Effector memory CD8-positive, alpha-beta T cell (primary cell): ENCODE measurements at regions not wholly inside any gene's neighbourhood (a gene's known extent, or its start where the extent isn't known, plus 50 kb on each side); places are given as distances from the start of the nearest gene placed in this dataset.

Experiments
- ATAC-seq: fragments of 150-1000 bp; cut with Tn5 transposase; replicated peaks from 2 replicates; pipeline ENCODE4 v1.10.0; 2021; ENCODE audit warnings: mild to moderate bottlenecking, moderate library complexity
- DNase-seq, 3 experiments: peaks; one replicate each; pipeline ENCODE4 v3.0.0; 2021
- H3K27ac Mint-ChIP-seq, 2 donors: one replicate each; pipeline ENCODE4 v1.8.0; 2022; ENCODE audit warnings: mild to moderate bottlenecking in 2 of 2, mixed read lengths in 2 of 2, moderate library complexity in 2 of 2
- H3K27me3 Mint-ChIP-seq, 2 donors: one replicate each; pipeline ENCODE4 v1.8.0; 2022; ENCODE audit warnings: mixed read lengths in 2 of 2
- H3K36me3 Mint-ChIP-seq: one replicate; pipeline ENCODE4 v1.8.0; 2022; ENCODE audit warnings: mild to moderate bottlenecking, moderate library complexity, mixed read lengths; ENCODE audit not compliant: insufficient read depth
- H3K4me1 Mint-ChIP-seq, 2 donors: one replicate each; pipeline ENCODE4 v1.8.0; 2022; ENCODE audit warnings: low read depth in 2 of 2, mixed read lengths in 2 of 2
- H3K4me3 Mint-ChIP-seq, 2 donors: one replicate each; pipeline ENCODE4 v1.8.0; 2022; ENCODE audit warnings: mild to moderate bottlenecking in 2 of 2, mixed read lengths in 2 of 2, moderate library complexity in 2 of 2
- H3K9me3 Mint-ChIP-seq, 2 donors: one replicate each; pipeline ENCODE4 v1.8.0; 2022; ENCODE audit warnings: mixed read lengths in 2 of 2

GRCh38 chr4:31549256-31549655 is 829.1 kb downstream of the PCDH7 start:
- Mint-ChIP-seq H3K4me3 (no peak overlapping the region), H3K9me3 (peaks cover 0 to 2% of the 10 kb centered on the region in 2 donors), H3K27me3 (no peaks in the 10 kb centered on the region), H3K36me3 (no peaks in the 10 kb centered on the region), H3K27ac (no peak overlapping the region), H3K4me1 (no peaks in the 10 kb centered on the region)
- no peak for ATAC-seq
- DNase-seq, result no peak

- ATAC-seq (no peak), DNase-seq (no peak)
- Mint-ChIP-seq H3K27me3 (no peaks in the 10 kb centered on the region), H3K27ac (no peak overlapping the region), H3K4me1 (no peaks in the 10 kb centered on the region), H3K36me3 (no peaks in the 10 kb centered on the region), H3K9me3 (peaks cover 4 to 7% of the 10 kb centered on the region in 2 donors), H3K4me3 (no peak overlapping the region)
These were observed 837.3 kb downstream of the PCDH7 start for GRCh38 chr4:31557437-31557836.

DNA sequence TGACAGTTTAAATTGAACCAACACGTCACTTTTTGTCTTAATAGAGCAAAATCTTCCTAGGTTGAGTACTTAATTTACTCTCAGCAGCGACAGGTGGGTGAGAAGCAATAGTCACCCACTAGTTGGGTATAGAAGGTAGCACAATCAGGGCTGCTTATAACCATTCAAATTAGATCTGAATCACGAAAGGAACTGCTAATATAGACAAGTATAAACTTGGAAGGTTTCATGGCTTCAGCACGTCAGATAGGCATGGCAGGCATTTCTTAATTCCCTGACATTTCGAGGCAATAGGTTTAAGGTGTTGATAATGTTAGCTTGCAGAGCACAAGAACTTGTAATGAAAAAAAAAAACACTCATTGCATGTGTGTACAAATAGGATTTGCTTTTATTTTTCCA is 853.4 kb downstream of the PCDH7 start:
- H3K9me3 Mint-ChIP-seq, result peaks cover 0 to 9% of the 10 kb centered on the region in 2 donors
- H3K27me3 Mint-ChIP-seq, result no peaks in the 10 kb centered on the region
- no peak for DNase-seq
- no peak overlapping the region for H3K27ac Mint-ChIP-seq
- no peak for ATAC-seq
- H3K4me3 Mint-ChIP-seq, result no peak overlapping the region
- H3K4me1 Mint-ChIP-seq, result no peaks in the 10 kb centered on the region
- H3K36me3 Mint-ChIP-seq, result no peaks in the 10 kb centered on the region

DNA sequence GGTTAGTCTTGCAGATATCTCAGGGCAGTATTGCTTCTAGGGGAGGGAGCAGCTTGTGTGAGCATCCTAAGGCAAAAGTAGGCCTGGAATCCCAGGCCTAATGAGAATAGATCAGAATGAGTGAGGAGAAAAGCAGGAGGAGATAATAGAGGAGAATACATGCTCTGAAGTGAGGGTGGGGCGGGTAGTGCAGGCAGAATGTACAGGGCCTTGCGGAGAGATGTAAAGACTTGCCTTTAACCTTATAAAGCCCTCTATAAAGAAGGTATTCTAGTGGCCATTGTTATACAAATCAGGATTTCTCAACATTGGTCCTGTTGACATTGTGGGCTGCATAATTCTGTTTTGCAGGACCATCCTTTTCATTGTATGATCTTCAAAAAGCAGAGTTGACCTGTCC is 855.3 kb downstream of the PCDH7 start:
- Mint-ChIP-seq H3K4me1 (no peaks in the 10 kb centered on the region), H3K27ac (no peak overlapping the region), H3K9me3 (peaks cover 0 to 9% of the 10 kb centered on the region in 2 donors), H3K4me3 (no peak overlapping the region), H3K27me3 (no peaks in the 10 kb centered on the region), H3K36me3 (no peaks in the 10 kb centered on the region)
- no peak for ATAC-seq
- DNase-seq, result no peak

DNA sequence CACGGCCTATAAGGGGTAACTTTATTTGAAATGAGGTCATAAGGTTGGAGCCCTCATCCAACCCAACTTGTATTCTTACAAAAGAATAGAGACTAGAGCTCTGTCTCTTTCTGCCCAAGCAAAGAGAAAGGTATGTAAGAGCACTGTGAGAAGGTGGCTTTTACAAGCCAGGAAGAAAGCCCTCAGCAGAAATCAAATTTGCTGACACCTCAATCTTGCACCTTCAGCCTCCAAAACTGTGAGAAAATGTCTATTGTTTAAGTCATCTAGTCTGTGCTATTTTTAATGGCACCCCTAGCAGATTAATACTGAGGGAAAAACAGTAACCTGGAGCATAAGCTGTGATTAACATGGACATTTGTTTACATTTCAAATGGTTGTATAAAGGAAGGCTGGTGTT is 860.7 kb downstream of the PCDH7 start:
- H3K27me3 Mint-ChIP-seq, result no peaks in the 10 kb centered on the region
- H3K4me1 Mint-ChIP-seq, result no peaks in the 10 kb centered on the region
- no peak overlapping the region for H3K27ac Mint-ChIP-seq
- DNase-seq (no peak), ATAC-seq (no peak)
- no peaks in the 10 kb centered on the region for H3K9me3 Mint-ChIP-seq
- no peak overlapping the region for H3K4me3 Mint-ChIP-seq
- no peaks in the 10 kb centered on the region for H3K36me3 Mint-ChIP-seq

DNA sequence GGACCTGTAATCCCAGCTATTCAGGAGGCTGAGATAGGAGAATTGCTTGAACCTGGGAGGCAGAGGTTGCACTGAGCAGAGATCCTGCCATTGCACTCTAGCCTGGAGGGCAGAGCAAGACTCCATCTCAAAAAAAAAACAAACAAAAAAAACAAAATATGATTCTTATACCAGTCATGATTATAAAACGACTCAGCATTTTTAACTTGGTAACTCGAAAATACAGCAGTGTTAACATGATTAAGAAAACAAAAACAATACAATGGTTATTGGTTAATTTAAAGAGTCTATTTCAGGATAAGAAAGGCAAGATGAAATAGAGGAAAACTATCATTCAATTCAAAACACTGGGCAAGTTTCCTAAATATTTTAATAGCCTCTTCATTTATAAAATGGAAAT is 865.3 kb downstream of the PCDH7 start:
- Mint-ChIP-seq H3K9me3 (peaks cover 7 to 9% of the 10 kb centered on the region in 2 donors), H3K36me3 (no peaks in the 10 kb centered on the region), H3K4me3 (no peak overlapping the region), H3K4me1 (no peaks in the 10 kb centered on the region), H3K27me3 (no peaks in the 10 kb centered on the region), H3K27ac (no peak overlapping the region)
- ATAC-seq, result no peak
- no peak for DNase-seq

- Mint-ChIP-seq H3K36me3 (no peaks in the 10 kb centered on the region), H3K4me1 (no peaks in the 10 kb centered on the region), H3K4me3 (no peak overlapping the region), H3K27ac (no peak overlapping the region), H3K27me3 (no peaks in the 10 kb centered on the region), H3K9me3 (peaks cover 7 to 10% of the 10 kb centered on the region in 2 donors)
- DNase-seq (no peak), ATAC-seq (no peak)
These were observed 872.1 kb downstream of the PCDH7 start for GRCh38 chr4:31592293-31592692.

DNA sequence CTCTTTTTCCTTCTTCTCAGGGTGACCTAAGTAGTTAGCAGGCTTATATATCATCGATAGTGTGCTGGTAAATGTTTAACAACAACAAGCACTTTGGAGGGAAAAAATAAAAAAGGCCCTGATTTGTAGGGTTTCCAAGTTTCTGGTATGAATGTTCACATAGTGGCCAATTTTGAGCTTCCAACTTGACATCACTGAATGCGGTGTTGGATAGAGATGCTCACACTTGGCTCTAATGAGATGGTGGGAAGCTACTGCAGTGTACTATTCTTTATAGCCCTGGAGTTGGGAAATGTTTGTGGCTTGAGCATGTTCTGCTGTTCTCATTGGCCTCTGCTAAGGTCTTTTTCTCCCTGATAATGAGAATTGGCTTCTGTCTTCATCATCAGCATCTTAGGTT is 875.3 kb downstream of the PCDH7 start:
- Mint-ChIP-seq H3K9me3 (peaks cover 0 to 8% of the 10 kb centered on the region in 2 donors), H3K4me1 (no peaks in the 10 kb centered on the region), H3K27ac (no peak overlapping the region), H3K36me3 (no peaks in the 10 kb centered on the region), H3K27me3 (no peaks in the 10 kb centered on the region), H3K4me3 (no peak overlapping the region)
- no peak for ATAC-seq
- no peak for DNase-seq

DNA sequence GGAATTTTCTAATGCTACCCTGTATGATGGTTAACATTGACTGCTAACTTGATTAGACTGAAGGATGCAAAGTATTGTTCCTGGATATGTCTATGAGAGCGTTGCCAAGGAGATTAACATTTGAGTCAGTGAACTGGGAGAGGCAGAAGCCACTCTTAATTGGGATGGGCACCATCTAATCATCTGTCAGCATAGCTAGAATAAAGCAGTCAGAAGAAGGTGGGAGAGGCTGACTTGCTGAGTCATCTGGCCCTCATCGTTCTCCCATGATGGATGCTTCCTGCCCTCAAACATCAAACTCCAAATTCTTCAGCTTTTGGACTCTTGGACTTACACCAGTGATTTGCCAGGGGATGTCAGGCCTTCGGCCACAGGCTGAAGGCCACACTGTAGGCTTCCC is 878.5 kb downstream of the PCDH7 start:
- no peaks in the 10 kb centered on the region for H3K36me3 Mint-ChIP-seq
- H3K9me3 Mint-ChIP-seq, result peaks cover 0 to 8% of the 10 kb centered on the region in 2 donors
- ATAC-seq (no peak), DNase-seq (no peak)
- H3K27ac Mint-ChIP-seq, result no peak overlapping the region
- no peak overlapping the region for H3K4me3 Mint-ChIP-seq
- no peaks in the 10 kb centered on the region for H3K4me1 Mint-ChIP-seq
- no peaks in the 10 kb centered on the region for H3K27me3 Mint-ChIP-seq

DNA sequence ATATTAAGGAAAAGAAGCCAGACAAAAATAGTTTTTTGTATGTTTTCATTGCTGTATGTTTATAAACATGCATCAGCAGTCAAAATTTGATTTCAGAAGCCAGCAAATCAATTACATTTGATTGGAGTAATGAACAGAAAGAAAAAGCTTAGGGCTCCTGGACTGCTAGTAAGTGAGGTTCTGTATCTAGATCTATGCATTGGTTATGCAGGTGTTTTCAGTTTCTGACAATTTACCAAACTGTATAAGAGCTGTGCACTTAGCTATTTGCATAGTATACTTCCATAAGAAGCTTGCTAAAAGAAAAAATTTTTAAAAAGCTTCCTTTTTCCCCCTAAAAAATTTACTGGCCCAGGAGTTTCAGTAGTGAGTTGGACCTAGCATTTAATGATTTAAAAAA is 881.6 kb downstream of the PCDH7 start:
- Mint-ChIP-seq H3K27me3 (no peaks in the 10 kb centered on the region), H3K27ac (no peak overlapping the region), H3K4me1 (no peaks in the 10 kb centered on the region), H3K36me3 (no peaks in the 10 kb centered on the region), H3K9me3 (peaks cover 2 to 7% of the 10 kb centered on the region in 2 donors), H3K4me3 (no peak overlapping the region)
- ATAC-seq (no peak), DNase-seq (no peak)

DNA sequence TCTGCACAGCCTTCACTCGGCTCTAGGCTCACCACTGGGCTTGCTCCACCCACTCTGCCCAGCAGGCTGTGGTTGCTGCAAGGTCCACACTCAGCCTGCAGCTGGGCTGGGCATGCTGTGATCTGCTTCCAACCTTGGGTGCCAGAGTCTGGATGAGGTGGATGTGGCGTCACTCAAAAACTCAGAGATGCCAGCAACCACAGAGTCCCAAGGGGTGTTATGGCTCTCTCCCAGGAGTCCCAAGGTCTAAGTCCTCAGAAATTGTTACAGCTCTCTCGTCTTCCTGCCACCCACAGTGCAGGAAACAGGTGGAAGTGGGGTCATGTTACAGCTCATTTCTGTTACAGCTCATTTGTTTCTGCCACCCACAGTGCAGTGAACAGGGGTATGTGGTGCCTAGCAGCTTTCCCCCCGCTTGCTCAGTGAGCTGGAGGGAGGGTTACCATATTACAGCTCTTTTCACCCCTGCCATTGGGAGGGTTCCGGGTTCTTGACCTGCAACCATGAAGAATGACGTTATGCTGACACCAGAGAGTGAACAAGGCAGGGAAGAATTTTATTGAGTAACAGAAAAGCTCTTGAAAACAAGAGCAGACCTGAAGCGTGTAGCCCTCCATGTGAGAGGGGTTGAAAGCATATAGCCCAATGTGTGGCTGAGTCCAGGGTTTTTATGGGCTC is 893.9 kb downstream of the PCDH7 start:
- Mint-ChIP-seq H3K4me1 (no peaks in the 10 kb centered on the region), H3K36me3 (no peaks in the 10 kb centered on the region)
- ATAC-seq, result no peak

GRCh38 chr4:31617667-31618066 is 897.5 kb downstream of the PCDH7 start:
- peaks cover 3 to 10% of the 10 kb centered on the region in 2 donors for H3K9me3 Mint-ChIP-seq
- H3K27me3 Mint-ChIP-seq, result no peaks in the 10 kb centered on the region
- no peak overlapping the region for H3K4me3 Mint-ChIP-seq
- H3K4me1 Mint-ChIP-seq, result no peaks in the 10 kb centered on the region
- H3K27ac Mint-ChIP-seq, result no peak overlapping the region
- DNase-seq (no peak), ATAC-seq (no peak)
- H3K36me3 Mint-ChIP-seq, result no peaks in the 10 kb centered on the region

More for the DNA sequence above, 893.9 kb downstream of the PCDH7 start:
- H3K4me3 Mint-ChIP-seq, result no peak overlapping the region
- H3K27ac Mint-ChIP-seq, result no peak overlapping the region
- peaks cover 2 to 9% of the 10 kb centered on the region in 2 donors for H3K9me3 Mint-ChIP-seq
- no peaks in the 10 kb centered on the region for H3K27me3 Mint-ChIP-seq
- DNase-seq, result no peak

DNA sequence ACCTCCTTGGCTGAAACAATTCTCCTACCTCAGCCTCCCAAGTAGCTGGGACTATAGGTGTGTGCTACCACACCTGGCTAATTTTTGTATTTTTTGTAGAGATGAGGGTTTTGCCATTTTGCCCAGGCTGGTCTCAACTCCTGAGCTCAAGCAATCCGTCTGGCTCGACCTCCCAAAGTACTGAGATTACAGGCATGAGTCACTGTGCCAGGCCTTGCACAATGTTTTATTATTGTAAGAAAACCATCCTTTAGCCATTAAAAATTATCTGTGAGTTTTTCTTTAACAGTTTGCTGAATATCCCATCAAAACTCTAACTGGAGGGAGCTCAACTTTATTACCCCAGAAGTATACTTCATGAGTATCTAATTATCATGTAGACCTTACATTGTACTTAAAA is 900.3 kb downstream of the PCDH7 start:
- H3K9me3 Mint-ChIP-seq, result peaks cover 6 to 10% of the 10 kb centered on the region in 2 donors
- no peak for ATAC-seq
- peaks cover 4% of the 10 kb centered on the region for H3K36me3 Mint-ChIP-seq
- H3K27me3 Mint-ChIP-seq, result no peaks in the 10 kb centered on the region
- no peak overlapping the region for H3K27ac Mint-ChIP-seq
- H3K4me1 Mint-ChIP-seq, result no peaks in the 10 kb centered on the region
- H3K4me3 Mint-ChIP-seq, result no peak overlapping the region
- no peak for DNase-seq

DNA sequence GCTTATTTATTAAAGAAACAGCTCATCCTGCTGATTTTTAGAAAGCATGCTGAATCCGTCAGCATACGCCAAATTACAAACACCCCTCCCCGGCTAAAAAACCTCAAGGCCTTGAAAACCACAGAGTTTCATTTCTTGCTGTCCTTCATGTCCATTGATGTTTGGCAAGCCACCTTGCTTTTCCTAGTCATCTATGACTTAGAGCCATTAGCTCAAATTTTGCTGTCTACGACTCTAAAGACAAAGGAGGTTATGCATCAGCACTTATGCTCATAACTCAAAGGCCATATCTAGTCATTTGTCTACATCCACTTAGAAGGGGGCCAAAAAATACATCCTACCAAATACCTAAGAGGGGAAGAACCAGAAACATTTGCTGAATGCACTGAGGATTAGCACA is 925.1 kb downstream of the PCDH7 start:
- Mint-ChIP-seq H3K27me3 (no peaks in the 10 kb centered on the region), H3K36me3 (no peaks in the 10 kb centered on the region), H3K27ac (no peak overlapping the region), H3K4me1 (no peaks in the 10 kb centered on the region), H3K4me3 (no peak overlapping the region), H3K9me3 (peaks cover 0 to 5% of the 10 kb centered on the region in 2 donors)
- DNase-seq (no peak), ATAC-seq (no peak)

GRCh38 chr4:31647786-31648185 is 927.6 kb downstream of the PCDH7 start:
- Mint-ChIP-seq H3K4me1 (no peaks in the 10 kb centered on the region), H3K36me3 (no peaks in the 10 kb centered on the region), H3K9me3 (peaks cover 0 to 9% of the 10 kb centered on the region in 2 donors), H3K4me3 (no peak overlapping the region), H3K27ac (no peak overlapping the region), H3K27me3 (no peaks in the 10 kb centered on the region)
- no peak for ATAC-seq
- no peak for DNase-seq
